ENCODE measurements at regions not wholly inside any gene's neighbourhood (a gene's known extent, or its start where the extent isn't known, plus 50 kb on each side); places are given as distances from the start of the nearest gene placed in this dataset.

GRCh38 chr11:95367726-95368125, 136.7 kb upstream of the SESN3 start:
- H3K36me3 ChIP-seq (ENCODE audit: insufficient read depth, low read length): no peaks in the 10 kb centered on the region
- H3K4me1 ChIP-seq (ENCODE audit: control insufficient read depth, insufficient read depth, low read length): peaks cover 15% of the 10 kb centered on the region
- no peaks in the 10 kb centered on the region for H3K9me3 ChIP-seq (replicated peaks; ENCODE audit: low read length)
- peaks cover 7% of the 10 kb centered on the region for H3K27me3 ChIP-seq (ENCODE audit: control insufficient read depth, insufficient read depth, low read length)
- no peak overlapping the region for H3K4me3 ChIP-seq (ENCODE audit: low read length)
- H3K9ac ChIP-seq (ENCODE audit: low read depth, low read length): no peak overlapping the region
- H3K4me2 ChIP-seq (ENCODE audit: low read length): no peak overlapping the region

DNA sequence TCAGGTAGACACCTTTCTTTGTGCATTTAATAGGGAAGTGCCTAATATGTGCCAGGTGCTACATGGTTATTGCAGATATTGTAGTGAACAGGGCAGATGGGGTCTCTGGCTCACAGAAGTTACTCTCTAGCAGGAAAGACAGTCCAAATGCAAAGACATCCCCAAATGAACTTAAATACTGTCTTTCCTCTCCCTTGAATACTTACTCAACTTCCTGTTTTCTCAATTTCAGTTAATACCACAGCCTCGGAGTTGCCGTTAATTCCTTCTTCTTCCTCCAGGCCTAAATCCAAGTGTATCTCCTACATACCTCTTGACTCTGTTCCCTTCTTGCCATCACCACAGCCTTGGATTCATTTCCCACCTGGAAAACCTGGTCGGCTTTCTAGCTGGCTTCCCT, 134.3 kb upstream of the SESN3 start:
- peaks cover 6% of the 10 kb centered on the region for H3K27me3 ChIP-seq (ENCODE audit: control insufficient read depth, insufficient read depth, low read length)
- H3K36me3 ChIP-seq (ENCODE audit: insufficient read depth, low read length): no peaks in the 10 kb centered on the region
- H3K9me3 ChIP-seq (replicated peaks; ENCODE audit: low read length): no peaks in the 10 kb centered on the region
- H3K4me3 ChIP-seq (ENCODE audit: low read length): no peak overlapping the region
- H3K4me1 ChIP-seq (ENCODE audit: control insufficient read depth, insufficient read depth, low read length): peaks cover 15% of the 10 kb centered on the region
- H3K9ac ChIP-seq (ENCODE audit: low read depth, low read length): no peak overlapping the region
- H3K4me2 ChIP-seq (ENCODE audit: low read length): no peak overlapping the region

GRCh38 chr11:95364324-95365295, 133.6 kb upstream of the SESN3 start:
- H3K36me3 ChIP-seq (ENCODE audit: insufficient read depth, low read length): no peaks in the 10 kb centered on the region
- no peaks in the 10 kb centered on the region for H3K27me3 ChIP-seq (ENCODE audit: control insufficient read depth, insufficient read depth, low read length)
- peaks cover 15% of the 10 kb centered on the region for H3K4me1 ChIP-seq (ENCODE audit: control insufficient read depth, insufficient read depth, low read length)
- H3K9me3 ChIP-seq (replicated peaks; ENCODE audit: low read length): no peaks in the 10 kb centered on the region
- no peak overlapping the region for H3K9ac ChIP-seq (ENCODE audit: low read depth, low read length)
- H3K4me3 ChIP-seq (ENCODE audit: low read length): no peak overlapping the region
- peak overlapping the region; percentile 25 for H3K4me2 ChIP-seq (ENCODE audit: low read length)

DNA sequence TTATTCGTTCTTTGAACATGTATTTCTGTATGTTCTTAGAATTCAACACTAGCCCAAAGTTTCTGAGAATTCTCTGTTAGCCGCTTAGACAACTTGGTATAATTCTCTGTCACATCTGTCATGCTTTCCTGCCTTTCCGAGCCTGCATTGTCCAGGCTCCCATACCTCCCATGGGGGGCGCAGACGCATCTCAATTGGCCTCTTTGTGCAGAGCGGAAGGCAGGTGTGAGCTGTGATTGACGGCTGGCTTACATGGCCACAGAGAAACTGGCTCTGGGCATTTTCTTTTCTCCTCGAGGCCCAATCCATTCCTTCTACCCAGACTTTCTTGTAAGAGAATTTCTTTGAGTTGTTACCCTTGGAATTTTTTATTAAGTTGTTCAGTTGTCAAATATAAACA, 132.7 kb upstream of the SESN3 start:
- no peak overlapping the region for H3K9ac ChIP-seq (ENCODE audit: low read depth, low read length)
- no peaks in the 10 kb centered on the region for H3K36me3 ChIP-seq (ENCODE audit: insufficient read depth, low read length)
- no peak overlapping the region for H3K4me3 ChIP-seq (ENCODE audit: low read length)
- no peaks in the 10 kb centered on the region for H3K9me3 ChIP-seq (replicated peaks; ENCODE audit: low read length)
- H3K27me3 ChIP-seq (ENCODE audit: control insufficient read depth, insufficient read depth, low read length): peaks cover 6% of the 10 kb centered on the region
- no peak overlapping the region for H3K4me2 ChIP-seq (ENCODE audit: low read length)
- peaks cover 15% of the 10 kb centered on the region for H3K4me1 ChIP-seq (ENCODE audit: control insufficient read depth, insufficient read depth, low read length)

GRCh38 chr11:95363164-95363563, 132.2 kb upstream of the SESN3 start:
- Histone ChIP-seq H3K36me3 (ENCODE audit: insufficient read depth, low read length) (no peaks in the 10 kb centered on the region), H3K9me3 (replicated peaks; ENCODE audit: low read length) (no peaks in the 10 kb centered on the region), H3K4me3 (ENCODE audit: low read length) (no peak overlapping the region), H3K27me3 (ENCODE audit: control insufficient read depth, insufficient read depth, low read length) (peaks cover 9% of the 10 kb centered on the region), H3K4me1 (ENCODE audit: control insufficient read depth, insufficient read depth, low read length) (peaks cover 15% of the 10 kb centered on the region), H3K9ac (ENCODE audit: low read depth, low read length) (no peak overlapping the region), H3K4me2 (ENCODE audit: low read length) (no peak overlapping the region)

GRCh38 chr11:95361180-95361579, 130.2 kb upstream of the SESN3 start:
- H3K9me3 ChIP-seq (replicated peaks; ENCODE audit: low read length): no peaks in the 10 kb centered on the region
- H3K4me3 ChIP-seq (ENCODE audit: low read length): no peak overlapping the region
- H3K9ac ChIP-seq (ENCODE audit: low read depth, low read length): no peak overlapping the region
- no peaks in the 10 kb centered on the region for H3K36me3 ChIP-seq (ENCODE audit: insufficient read depth, low read length)
- peaks cover 13% of the 10 kb centered on the region for H3K27me3 ChIP-seq (ENCODE audit: control insufficient read depth, insufficient read depth, low read length)
- H3K4me2 ChIP-seq (ENCODE audit: low read length): no peak overlapping the region
- peaks cover 15% of the 10 kb centered on the region for H3K4me1 ChIP-seq (ENCODE audit: control insufficient read depth, insufficient read depth, low read length)

- H3K9me3 ChIP-seq (replicated peaks; ENCODE audit: low read length): no peaks in the 10 kb centered on the region
- no peaks in the 10 kb centered on the region for H3K36me3 ChIP-seq (ENCODE audit: insufficient read depth, low read length)
- no peak overlapping the region for H3K4me2 ChIP-seq (ENCODE audit: low read length)
- no peak overlapping the region for H3K9ac ChIP-seq (ENCODE audit: low read depth, low read length)
- peaks cover 13% of the 10 kb centered on the region for H3K27me3 ChIP-seq (ENCODE audit: control insufficient read depth, insufficient read depth, low read length)
- peaks cover 14% of the 10 kb centered on the region for H3K4me1 ChIP-seq (ENCODE audit: control insufficient read depth, insufficient read depth, low read length)
- H3K4me3 ChIP-seq (ENCODE audit: low read length): no peak overlapping the region
These were observed 129.5 kb upstream of the SESN3 start for GRCh38 chr11:95360377-95361075.

DNA sequence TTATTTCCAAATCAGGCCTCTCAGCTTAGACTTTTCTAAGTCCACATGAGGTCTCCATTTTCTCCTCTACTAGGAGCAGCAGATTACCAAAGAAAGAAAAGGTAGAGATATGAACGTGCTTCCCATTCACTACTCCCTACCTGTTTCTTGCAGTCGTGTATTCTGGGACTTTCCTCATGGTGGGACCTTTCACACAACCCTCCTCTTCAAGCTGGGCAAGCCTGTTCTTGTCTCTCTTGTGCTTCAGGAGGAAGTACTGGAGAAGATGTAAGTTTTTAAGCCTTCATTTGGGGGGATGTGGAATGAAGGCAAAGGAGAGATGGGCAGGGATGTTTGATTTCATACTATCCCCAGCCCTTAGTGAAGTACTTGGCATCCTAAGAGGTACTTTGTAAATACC, 128.8 kb upstream of the SESN3 start:
- Histone ChIP-seq H3K4me2 (ENCODE audit: low read length) (no peak overlapping the region), H3K4me3 (ENCODE audit: low read length) (no peak overlapping the region), H3K4me1 (ENCODE audit: control insufficient read depth, insufficient read depth, low read length) (peaks cover 6% of the 10 kb centered on the region), H3K27me3 (ENCODE audit: control insufficient read depth, insufficient read depth, low read length) (peaks cover 13% of the 10 kb centered on the region), H3K36me3 (ENCODE audit: insufficient read depth, low read length) (no peaks in the 10 kb centered on the region), H3K9ac (ENCODE audit: low read depth, low read length) (no peak overlapping the region), H3K9me3 (replicated peaks; ENCODE audit: low read length) (no peaks in the 10 kb centered on the region)

GRCh38 chr11:95359341-95359663, 128.3 kb upstream of the SESN3 start:
- Histone ChIP-seq H3K4me1 (ENCODE audit: control insufficient read depth, insufficient read depth, low read length) (peaks cover 1% of the 10 kb centered on the region), H3K9me3 (replicated peaks; ENCODE audit: low read length) (no peaks in the 10 kb centered on the region), H3K4me2 (ENCODE audit: low read length) (no peak overlapping the region), H3K36me3 (ENCODE audit: insufficient read depth, low read length) (no peaks in the 10 kb centered on the region), H3K27me3 (ENCODE audit: control insufficient read depth, insufficient read depth, low read length) (peaks cover 13% of the 10 kb centered on the region), H3K4me3 (ENCODE audit: low read length) (no peak overlapping the region), H3K9ac (ENCODE audit: low read depth, low read length) (no peak overlapping the region)

DNA sequence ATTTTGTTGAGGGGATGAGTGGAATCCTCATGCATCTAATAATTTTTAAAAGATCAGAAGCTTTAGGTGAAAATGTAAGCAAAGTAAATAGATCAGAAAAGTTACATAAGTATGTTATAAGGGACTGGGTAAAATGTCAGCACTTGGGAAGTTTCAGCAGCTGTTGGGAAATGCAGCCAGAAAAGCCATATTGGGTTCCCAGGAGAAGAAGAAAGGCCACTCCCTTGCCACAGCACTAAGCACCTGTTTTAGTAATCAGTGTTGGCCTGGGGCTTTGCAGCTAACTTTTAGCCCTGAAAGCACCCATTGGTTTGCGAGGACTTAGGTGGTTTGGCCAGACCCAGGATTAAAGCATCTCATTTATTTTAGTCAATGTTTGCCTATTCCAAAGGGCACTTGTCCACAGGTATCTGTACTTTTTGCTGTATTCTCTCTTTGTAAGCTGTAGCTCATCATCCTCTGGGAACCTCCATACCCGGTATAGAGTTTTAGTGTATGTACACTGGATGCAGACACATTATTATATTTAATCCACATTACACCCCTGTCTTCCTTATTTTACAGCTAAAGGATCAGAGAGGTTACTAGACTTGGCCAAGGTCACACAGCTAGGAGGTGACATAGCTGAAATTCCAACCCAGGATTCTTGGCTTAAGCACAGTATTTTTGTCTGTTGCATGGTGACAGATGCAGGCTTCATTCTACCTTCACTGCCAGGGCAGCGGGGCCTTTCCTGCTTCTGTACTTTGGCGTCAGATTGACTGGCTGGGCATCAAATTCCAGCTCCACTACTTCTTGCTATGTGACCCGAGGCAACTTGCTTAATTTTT, 127.7 kb upstream of the SESN3 start:
- Histone ChIP-seq H3K9ac (ENCODE audit: low read depth, low read length) (no peak overlapping the region), H3K4me2 (ENCODE audit: low read length) (no peak overlapping the region), H3K36me3 (ENCODE audit: insufficient read depth, low read length) (no peaks in the 10 kb centered on the region), H3K9me3 (replicated peaks; ENCODE audit: low read length) (no peaks in the 10 kb centered on the region), H3K4me1 (ENCODE audit: control insufficient read depth, insufficient read depth, low read length) (no peaks in the 10 kb centered on the region), H3K27me3 (ENCODE audit: control insufficient read depth, insufficient read depth, low read length) (peaks cover 13% of the 10 kb centered on the region), H3K4me3 (ENCODE audit: low read length) (no peak overlapping the region)

DNA sequence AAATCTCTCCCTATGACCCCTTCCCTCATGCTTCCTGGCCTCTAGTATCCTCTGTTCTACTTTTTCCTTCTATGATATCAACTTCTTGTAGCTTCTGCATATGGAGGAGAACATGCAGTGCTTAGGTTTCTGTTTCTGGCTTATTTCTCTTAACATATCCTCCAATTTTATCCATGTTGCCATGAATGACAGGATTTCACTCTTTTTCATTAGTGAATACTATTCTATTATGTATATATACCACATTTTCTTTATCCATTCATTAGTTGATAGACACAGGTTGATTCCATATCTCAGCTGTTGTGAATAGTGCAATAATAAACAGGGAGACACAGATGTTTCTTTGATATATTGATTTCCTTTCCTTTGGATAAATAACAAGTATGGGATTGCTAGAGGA, 123.3 kb upstream of the SESN3 start:
- Histone ChIP-seq H3K9me3 (replicated peaks; ENCODE audit: low read length) (no peaks in the 10 kb centered on the region), H3K4me1 (ENCODE audit: control insufficient read depth, insufficient read depth, low read length) (no peaks in the 10 kb centered on the region), H3K27me3 (ENCODE audit: control insufficient read depth, insufficient read depth, low read length) (peaks cover 13% of the 10 kb centered on the region), H3K4me2 (ENCODE audit: low read length) (no peak overlapping the region), H3K36me3 (ENCODE audit: insufficient read depth, low read length) (no peaks in the 10 kb centered on the region), H3K4me3 (ENCODE audit: low read length) (no peak overlapping the region), H3K9ac (ENCODE audit: low read depth, low read length) (no peak overlapping the region)
